ENCODE measurements at regions not wholly inside any gene's neighbourhood (a gene's known extent, or its start where the extent isn't known, plus 50 kb on each side); places are given as distances from the start of the nearest gene placed in this dataset.

GRCh38 chr16:26295625-26296304 lies 604.0 kb downstream of the HS3ST4 start:
- no peak for DNase-seq

GRCh38 chr16:26301516-26301915 lies 609.8 kb downstream of the HS3ST4 start:
- no peak for DNase-seq

GRCh38 chr16:26316683-26317464 lies 625.1 kb downstream of the HS3ST4 start:
- no peak for DNase-seq

- no peak for DNase-seq
Measured at GRCh38 chr16:26317885-26318284, 626.1 kb downstream of the HS3ST4 start.

GRCh38 chr16:26330654-26331053 lies 638.9 kb downstream of the HS3ST4 start:
- no peak for DNase-seq

- DNase-seq = no peak
Measured at GRCh38 chr16:26334218-26335111, 642.7 kb downstream of the HS3ST4 start.

GRCh38 chr16:26335236-26335853 lies 643.6 kb downstream of the HS3ST4 start:
- DNase-seq = no peak

GRCh38 chr16:26342621-26343020 lies 650.9 kb downstream of the HS3ST4 start:
- no peak for DNase-seq

- no peak for DNase-seq
Measured at GRCh38 chr16:26344240-26344776, 652.5 kb downstream of the HS3ST4 start.

- DNase-seq = no peak
Measured at GRCh38 chr16:26344976-26345375, 653.2 kb downstream of the HS3ST4 start.

- no peak for DNase-seq
Measured at GRCh38 chr16:26345966-26346365, 654.2 kb downstream of the HS3ST4 start.

- no peak for DNase-seq
Measured at GRCh38 chr16:26348095-26348494, 656.3 kb downstream of the HS3ST4 start.

GRCh38 chr16:26360867-26361266 lies 669.1 kb downstream of the HS3ST4 start:
- DNase-seq = no peak

- no peak for DNase-seq
Measured at GRCh38 chr16:26363581-26363980, 671.8 kb downstream of the HS3ST4 start.

- DNase-seq = no peak
Measured at GRCh38 chr16:26365161-26365940, 673.6 kb downstream of the HS3ST4 start.

GRCh38 chr16:26371349-26371869 lies 679.6 kb downstream of the HS3ST4 start:
- DNase-seq = no peak

GRCh38 chr16:26374279-26374925 lies 682.6 kb downstream of the HS3ST4 start:
- DNase-seq = no peak

- DNase-seq = no peak
Measured at GRCh38 chr16:26382586-26382985, 684.1 kb upstream of the C16orf82 start.

GRCh38 chr16:26386096-26386495 lies 680.6 kb upstream of the C16orf82 start:
- no peak for DNase-seq

- no peak for DNase-seq
Measured at GRCh38 chr16:26391833-26392232, 674.9 kb upstream of the C16orf82 start.

- no peak for DNase-seq
Measured at GRCh38 chr16:26394409-26394808, 672.3 kb upstream of the C16orf82 start.
